Esophagus muscularis mucosa (tissue), 4 donors: ENCODE measurements at regions not wholly inside any gene's neighbourhood (a gene's known extent, or its start where the extent isn't known, plus 50 kb on each side); places are given as distances from the start of the nearest gene placed in this dataset.

Experiments
- DNase-seq: peaks from one replicate; pipeline ENCODE4 v3.0.0-alpha.2; 2017; ENCODE audit errors: extremely low spot score
- H3K27ac ChIP-seq, 4 donors: fragments of 200-600 bp; sonication (generic); replicated peaks in 1 of 4; 1 replicate in 3 of 4; 2 replicates in 1 of 4; pipeline ENCODE4 v1.5.1; 2016 to 2019; ENCODE audit warnings: mild to moderate bottlenecking in 1 of 4
- H3K27me3 ChIP-seq, 4 donors: fragments of 200-600 bp; sonication (generic); one replicate each; pipeline versions ENCODE4 v1.5.1 to v1.6.0; 2016 to 2019
- H3K36me3 ChIP-seq, 4 donors: fragments of 200-600 bp; sonication (generic); one replicate each; pipeline ENCODE4 v1.5.1; 2016 to 2019
- H3K4me1 ChIP-seq, 4 donors: fragments of 200-600 bp; sonication (generic); one replicate each; pipeline ENCODE4 v1.5.1; 2016 to 2019
- H3K4me3 ChIP-seq, 4 donors: fragments of 200-600 bp; sonication (generic); 1 replicate in 2 of 4; 2 replicates in 2 of 4; pipeline ENCODE4 v1.5.1; 2016 to 2019; ENCODE audit warnings: mild to moderate bottlenecking in 4 of 4, moderate library complexity in 1 of 4
- H3K9me3 ChIP-seq, 4 donors: fragments of 200-600 bp; sonication (generic); 1 replicate in 3 of 4; 2 replicates in 1 of 4; pipeline ENCODE4 v1.5.1; 2016 to 2019
- CTCF ChIP-seq, 3 experiments: fragments of 200-600 bp in 2 of 3; fragments of 450-650 bp in 1 of 3; sonication (generic) in 2 of 3; IDR thresholded peaks; one replicate each; pipeline ENCODE4 v1.5.1; 2017 to 2019; ENCODE audit warnings: antibody characterized with exemption in 3 of 3, mild to moderate bottlenecking in 2 of 3, moderate library complexity in 1 of 3
- EP300 ChIP-seq: sonication (generic); formaldehyde crosslinking; IDR thresholded peaks from one replicate; pipeline ENCODE4 v1.6.1; 2017; ENCODE audit warnings: antibody characterized with exemption
- POLR2A ChIP-seq: fragments of 450-650 bp; IDR thresholded peaks from one replicate; pipeline ENCODE4 v1.6.1; 2017; ENCODE audit warnings: antibody characterized with exemption, moderate library complexity, mild to moderate bottlenecking, low read depth
- POLR2AphosphoS5 ChIP-seq, 2 donors: sonication (generic); formaldehyde crosslinking; IDR thresholded peaks; one replicate each; pipeline ENCODE4 v1.6.1; 2017; ENCODE audit warnings: antibody characterized with exemption in 2 of 2
- WGBS: methylation state at CpG from one replicate; pipeline ENCODE4 v1.1.5; 2018; 5-methylcytosine and 5-hydroxymethylcytosine counted together
- intact Hi-C: fragments of 100-400 bp; cut with DNase I; formaldehyde crosslinking; loops from one replicate; pipeline ENCODE4 v1.15.1; 2023

GRCh38 chr13:91153372-91153771 is 194.1 kb upstream of the MIR17HG start:
- Histone ChIP-seq H3K4me3 (no peak overlapping the region), H3K27ac (no peak overlapping the region), H3K4me1 (no peaks in the 10 kb centered on the region), H3K9me3 (no peaks in the 10 kb centered on the region), H3K27me3 (peaks cover 0 to 8% (median 0%) of the 10 kb centered on the region in 4 donors), H3K36me3 (no peaks in the 10 kb centered on the region)
- intact Hi-C loops: no loop called here
- no peak for DNase-seq
- TF ChIP-seq EP300 (no peak), POLR2AphosphoS5 (IDR thresholded peaks at IDR 0.05) (no peak), CTCF (IDR thresholded peaks at IDR 0.05) (no peak), POLR2A (no peak)

- Histone ChIP-seq H3K27me3 (peaks cover 0 to 8% (median 0%) of the 10 kb centered on the region in 4 donors), H3K27ac (no peak overlapping the region), H3K4me1 (no peaks in the 10 kb centered on the region), H3K36me3 (no peaks in the 10 kb centered on the region), H3K4me3 (no peak overlapping the region), H3K9me3 (no peaks in the 10 kb centered on the region)
- intact Hi-C loops: no loop called here
- TF ChIP-seq CTCF (IDR thresholded peaks at IDR 0.05) (no peak), POLR2A (no peak), POLR2AphosphoS5 (IDR thresholded peaks at IDR 0.05) (no peak), EP300 (no peak)
- 73% methylated on average over 6 of the region's 6 CpGs for WGBS
- no peak for DNase-seq
Observed at GRCh38 chr13:91154558-91155353, 192.7 kb upstream of the MIR17HG start.

GRCh38 chr13:91155512-91156114 is 191.9 kb upstream of the MIR17HG start:
- H3K4me1 ChIP-seq: no peaks in the 10 kb centered on the region
- no peak for TF ChIP-seq POLR2AphosphoS5 (IDR thresholded peaks at IDR 0.05)
- TF ChIP-seq CTCF (IDR thresholded peaks at IDR 0.05): no peak
- no peak for TF ChIP-seq POLR2A
- TF ChIP-seq EP300: no peak
- no peak overlapping the region for H3K27ac ChIP-seq
- H3K9me3 ChIP-seq: no peaks in the 10 kb centered on the region
- H3K27me3 ChIP-seq: peaks cover 0 to 8% (median 0%) of the 10 kb centered on the region in 4 donors
- intact Hi-C loops: no loop called here
- H3K36me3 ChIP-seq: no peaks in the 10 kb centered on the region
- 67% methylated on average over 5 of the region's 5 CpGs for WGBS
- no peak for DNase-seq
- no peak overlapping the region for H3K4me3 ChIP-seq

- DNase-seq: no peak
- WGBS: 91% methylated on average over 4 of the region's 4 CpGs
- intact Hi-C loops: no loop called here
Observed at GRCh38 chr13:91157273-91158016, 190.0 kb upstream of the MIR17HG start.

GRCh38 chr13:91158017-91158395 is 189.5 kb upstream of the MIR17HG start:
- Histone ChIP-seq H3K9me3 (no peaks in the 10 kb centered on the region), H3K4me3 (no peak overlapping the region), H3K36me3 (no peaks in the 10 kb centered on the region), H3K27ac (no peak overlapping the region), H3K27me3 (peaks cover 0 to 22% (median 0%) of the 10 kb centered on the region in 4 donors), H3K4me1 (no peaks in the 10 kb centered on the region)
- intact Hi-C loops: no loop called here
- WGBS: 21% methylated on average over 4 of the region's 4 CpGs
- no peak for TF ChIP-seq POLR2AphosphoS5 (IDR thresholded peaks at IDR 0.05)
- no peak for TF ChIP-seq CTCF (IDR thresholded peaks at IDR 0.05)
- no peak for TF ChIP-seq POLR2A
- no peak for TF ChIP-seq EP300
- DNase-seq: no peak

More at GRCh38 chr13:91157273-91158016, 190.0 kb upstream of the MIR17HG start:
- H3K4me3 ChIP-seq: no peak overlapping the region
- no peak overlapping the region for H3K27ac ChIP-seq
- peaks cover 0 to 22% (median 0%) of the 10 kb centered on the region in 4 donors for H3K27me3 ChIP-seq
- TF ChIP-seq EP300 (no peak), POLR2AphosphoS5 (IDR thresholded peaks at IDR 0.05) (no peak)
- no peaks in the 10 kb centered on the region for H3K36me3 ChIP-seq
- H3K4me1 ChIP-seq: no peaks in the 10 kb centered on the region
- no peaks in the 10 kb centered on the region for H3K9me3 ChIP-seq
